ENCODE measurements at regions not wholly inside any gene's neighbourhood (a gene's known extent, or its start where the extent isn't known, plus 50 kb on each side); places are given as distances from the start of the nearest gene placed in this dataset.

DNA sequence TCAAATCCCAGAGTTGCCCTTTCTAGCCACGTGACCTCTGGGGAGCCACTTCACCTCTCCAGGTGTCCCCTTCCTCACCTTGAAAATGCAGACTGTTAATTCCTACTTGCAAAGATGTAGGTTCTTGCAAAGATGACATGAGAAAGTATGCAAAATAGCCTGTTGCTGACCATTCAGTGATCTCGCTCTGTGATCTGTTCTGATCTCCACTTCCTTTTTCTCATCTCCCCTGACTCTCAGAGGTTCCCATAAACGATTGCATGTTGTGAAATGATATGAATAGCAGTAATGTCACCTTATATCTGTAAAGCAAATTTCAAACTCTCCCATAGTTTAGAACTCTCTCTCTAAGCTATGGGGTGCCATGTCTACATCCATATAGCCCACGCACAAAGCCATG, 182.3 kb downstream of the TMEM132E start:
- Histone ChIP-seq H2AFZ (ENCODE audit: low read length) (no peak overlapping the region), H3K79me2 (ENCODE audit: insufficient read depth, low read length) (no peaks in the 10 kb centered on the region), H4K20me1 (ENCODE audit: insufficient read depth, low read length) (no peaks in the 10 kb centered on the region), H3K27me3 (ENCODE audit: control insufficient read depth in 1 of 2, insufficient read depth in 2 of 2, low read length in 2 of 2) (no peaks in the 10 kb centered on the region), H3K9me3 (ENCODE audit: low read length) (no peaks in the 10 kb centered on the region), H3K4me3 (replicated peaks in 1 of 3; ENCODE audit: insufficient read depth in 1 of 3, low read depth in 2 of 3, low read length in 3 of 3) (no peak overlapping the region), H3K36me3 (replicated peaks in 1 of 2; ENCODE audit: control insufficient read depth in 1 of 2, insufficient read depth in 2 of 2, low read length in 2 of 2) (no peaks in the 10 kb centered on the region), H3K4me2 (ENCODE audit: low read depth, low read length) (no peak overlapping the region), H3K9ac (ENCODE audit: insufficient read depth, low read depth, low read length) (no peak overlapping the region), H3K27ac (ENCODE audit: extremely low read length, insufficient read depth, low read length) (no peak overlapping the region), H3K4me1 (ENCODE audit: insufficient read depth, low read length) (no peaks in the 10 kb centered on the region)
- CTCF ChIA-PET (ENCODE audit: low intra/inter-chr PET ratio, low total read pairs), result no interaction called here
- POLR2A ChIA-PET, result no interaction called here
- ATAC-seq (no peak), DNase-seq (ENCODE audit: low spot score) (no peak), FAIRE-seq (no peak)
- TF ChIP-seq ONECUT2 (CRISPR knock-in tag; IDR thresholded peaks at IDR 0.05), result no peak
- TF ChIP-seq KDM5B (CRISPR knock-in tag; IDR thresholded peaks at IDR 0.05; ENCODE audit: borderline replicate concordance), result no peak
- TF ChIP-seq ZNF674 (CRISPR knock-in tag; IDR thresholded peaks at IDR 0.05; ENCODE audit: low read depth), result no peak
- no peak for TF ChIP-seq ZNF143 (CRISPR knock-in tag; IDR thresholded peaks at IDR 0.05)
- TF ChIP-seq MED13 (CRISPR knock-in tag; IDR thresholded peaks at IDR 0.05), result no peak
- TF ChIP-seq AHR (CRISPR knock-in tag; IDR thresholded peaks at IDR 0.05), result no peak
- TF ChIP-seq, protein P1, sequence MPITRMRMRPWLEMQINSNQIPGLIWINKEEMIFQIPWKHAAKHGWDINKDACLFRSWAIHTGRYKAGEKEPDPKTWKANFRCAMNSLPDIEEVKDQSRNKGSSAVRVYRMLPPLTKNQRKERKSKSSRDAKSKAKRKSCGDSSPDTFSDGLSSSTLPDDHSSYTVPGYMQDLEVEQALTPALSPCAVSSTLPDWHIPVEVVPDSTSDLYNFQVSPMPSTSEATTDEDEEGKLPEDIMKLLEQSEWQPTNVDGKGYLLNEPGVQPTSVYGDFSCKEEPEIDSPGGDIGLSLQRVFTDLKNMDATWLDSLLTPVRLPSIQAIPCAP (CRISPR knock-in tag; IDR thresholded peaks at IDR 0.05; ENCODE audit: low read depth), result no peak
- no peak for TF ChIP-seq PAF1 (CRISPR knock-in tag; IDR thresholded peaks at IDR 0.05)
- TF ChIP-seq ZNF605 (CRISPR knock-in tag; IDR thresholded peaks at IDR 0.05), result no peak
- no peak for TF ChIP-seq PITX1 (CRISPR knock-in tag; IDR thresholded peaks at IDR 0.05)
- no peak for TF ChIP-seq TOPORS (CRISPR knock-in tag; IDR thresholded peaks at IDR 0.05)
- no peak for TF ChIP-seq MIXL1 (CRISPR knock-in tag; IDR thresholded peaks at IDR 0.05)
- TF ChIP-seq, protein P2, sequence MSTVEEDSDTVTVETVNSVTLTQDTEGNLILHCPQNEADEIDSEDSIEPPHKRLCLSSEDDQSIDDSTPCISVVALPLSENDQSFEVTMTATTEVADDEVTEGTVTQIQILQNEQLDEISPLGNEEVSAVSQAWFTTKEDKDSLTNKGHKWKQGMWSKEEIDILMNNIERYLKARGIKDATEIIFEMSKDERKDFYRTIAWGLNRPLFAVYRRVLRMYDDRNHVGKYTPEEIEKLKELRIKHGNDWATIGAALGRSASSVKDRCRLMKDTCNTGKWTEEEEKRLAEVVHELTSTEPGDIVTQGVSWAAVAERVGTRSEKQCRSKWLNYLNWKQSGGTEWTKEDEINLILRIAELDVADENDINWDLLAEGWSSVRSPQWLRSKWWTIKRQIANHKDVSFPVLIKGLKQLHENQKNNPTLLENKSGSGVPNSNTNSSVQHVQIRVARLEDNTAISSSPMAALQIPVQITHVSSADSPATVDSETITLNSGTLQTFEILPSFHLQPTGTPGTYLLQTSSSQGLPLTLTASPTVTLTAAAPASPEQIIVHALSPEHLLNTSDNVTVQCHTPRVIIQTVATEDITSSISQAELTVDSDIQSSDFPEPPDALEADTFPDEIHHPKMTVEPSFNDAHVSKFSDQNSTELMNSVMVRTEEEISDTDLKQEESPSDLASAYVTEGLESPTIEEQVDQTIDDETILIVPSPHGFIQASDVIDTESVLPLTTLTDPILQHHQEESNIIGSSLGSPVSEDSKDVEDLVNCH (CRISPR knock-in tag; IDR thresholded peaks at IDR 0.05), result no peak
- TF ChIP-seq, protein P3, sequence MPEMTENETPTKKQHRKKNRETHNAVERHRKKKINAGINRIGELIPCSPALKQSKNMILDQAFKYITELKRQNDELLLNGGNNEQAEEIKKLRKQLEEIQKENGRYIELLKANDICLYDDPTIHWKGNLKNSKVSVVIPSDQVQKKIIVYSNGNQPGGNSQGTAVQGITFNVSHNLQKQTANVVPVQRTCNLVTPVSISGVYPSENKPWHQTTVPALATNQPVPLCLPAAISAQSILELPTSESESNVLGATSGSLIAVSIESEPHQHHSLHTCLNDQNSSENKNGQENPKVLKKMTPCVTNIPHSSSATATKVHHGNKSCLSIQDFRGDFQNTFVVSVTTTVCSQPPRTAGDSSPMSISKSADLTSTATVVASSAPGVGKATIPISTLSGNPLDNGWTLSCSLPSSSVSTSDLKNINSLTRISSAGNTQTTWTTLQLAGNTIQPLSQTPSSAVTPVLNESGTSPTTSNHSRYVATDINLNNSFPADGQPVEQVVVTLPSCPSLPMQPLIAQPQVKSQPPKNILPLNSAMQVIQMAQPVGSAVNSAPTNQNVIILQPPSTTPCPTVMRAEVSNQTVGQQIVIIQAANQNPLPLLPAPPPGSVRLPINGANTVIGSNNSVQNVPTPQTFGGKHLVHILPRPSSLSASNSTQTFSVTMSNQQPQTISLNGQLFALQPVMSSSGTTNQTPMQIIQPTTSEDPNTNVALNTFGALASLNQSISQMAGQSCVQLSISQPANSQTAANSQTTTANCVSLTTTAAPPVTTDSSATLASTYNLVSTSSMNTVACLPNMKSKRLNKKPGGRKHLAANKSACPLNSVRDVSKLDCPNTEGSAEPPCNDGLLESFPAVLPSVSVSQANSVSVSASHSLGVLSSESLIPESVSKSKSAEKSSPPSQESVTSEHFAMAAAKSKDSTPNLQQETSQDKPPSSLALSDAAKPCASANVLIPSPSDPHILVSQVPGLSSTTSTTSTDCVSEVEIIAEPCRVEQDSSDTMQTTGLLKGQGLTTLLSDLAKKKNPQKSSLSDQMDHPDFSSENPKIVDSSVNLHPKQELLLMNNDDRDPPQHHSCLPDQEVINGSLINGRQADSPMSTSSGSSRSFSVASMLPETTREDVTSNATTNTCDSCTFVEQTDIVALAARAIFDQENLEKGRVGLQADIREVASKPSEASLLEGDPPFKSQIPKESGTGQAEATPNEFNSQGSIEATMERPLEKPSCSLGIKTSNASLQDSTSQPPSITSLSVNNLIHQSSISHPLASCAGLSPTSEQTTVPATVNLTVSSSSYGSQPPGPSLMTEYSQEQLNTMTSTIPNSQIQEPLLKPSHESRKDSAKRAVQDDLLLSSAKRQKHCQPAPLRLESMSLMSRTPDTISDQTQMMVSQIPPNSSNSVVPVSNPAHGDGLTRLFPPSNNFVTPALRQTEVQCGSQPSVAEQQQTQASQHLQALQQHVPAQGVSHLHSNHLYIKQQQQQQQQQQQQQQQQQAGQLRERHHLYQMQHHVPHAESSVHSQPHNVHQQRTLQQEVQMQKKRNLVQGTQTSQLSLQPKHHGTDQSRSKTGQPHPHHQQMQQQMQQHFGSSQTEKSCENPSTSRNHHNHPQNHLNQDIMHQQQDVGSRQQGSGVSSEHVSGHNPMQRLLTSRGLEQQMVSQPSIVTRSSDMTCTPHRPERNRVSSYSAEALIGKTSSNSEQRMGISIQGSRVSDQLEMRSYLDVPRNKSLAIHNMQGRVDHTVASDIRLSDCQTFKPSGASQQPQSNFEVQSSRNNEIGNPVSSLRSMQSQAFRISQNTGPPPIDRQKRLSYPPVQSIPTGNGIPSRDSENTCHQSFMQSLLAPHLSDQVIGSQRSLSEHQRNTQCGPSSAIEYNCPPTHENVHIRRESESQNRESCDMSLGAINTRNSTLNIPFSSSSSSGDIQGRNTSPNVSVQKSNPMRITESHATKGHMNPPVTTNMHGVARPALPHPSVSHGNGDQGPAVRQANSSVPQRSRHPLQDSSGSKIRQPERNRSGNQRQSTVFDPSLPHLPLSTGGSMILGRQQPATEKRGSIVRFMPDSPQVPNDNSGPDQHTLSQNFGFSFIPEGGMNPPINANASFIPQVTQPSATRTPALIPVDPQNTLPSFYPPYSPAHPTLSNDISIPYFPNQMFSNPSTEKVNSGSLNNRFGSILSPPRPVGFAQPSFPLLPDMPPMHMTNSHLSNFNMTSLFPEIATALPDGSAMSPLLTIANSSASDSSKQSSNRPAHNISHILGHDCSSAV (CRISPR knock-in tag; IDR thresholded peaks at IDR 0.05; ENCODE audit: borderline replicate concordance), result no peak
- in situ Hi-C loops (cut with HindIII; ENCODE audit: extremely low pct_ligation_motif_present, low pct_unique_long_range_greater_than_20kb) (no loop called here), intact Hi-C loops (cut with micrococcal nuclease; ENCODE audit: unreplicated experiment) (no loop called here)
- no TSS peak for BruUV-seq (replicated peaks)
- WGBS (ENCODE audit: low lambda C conversion rate), result 20% methylated on average over 4 of the region's 4 CpGs
